Sciatic nerve (tissue), 2 donors: ENCODE measurements at regions not wholly inside any gene's neighbourhood (a gene's known extent, or its start where the extent isn't known, plus 50 kb on each side); places are given as distances from the start of the nearest gene placed in this dataset.

Source experiments
- ATAC-seq: fragments of 200-7000 bp; cut with Tn5 transposase; one replicate; pipeline ENCODE4 v1.9.1; 2020; ENCODE audit warnings: mild to moderate bottlenecking, moderate library complexity
- DNase-seq: peaks from one replicate; pipeline ENCODE4 v3.0.0-alpha.2; 2020; ENCODE audit warnings: low spot score
- intact Hi-C: fragments of 100-400 bp; cut with DNase I; formaldehyde crosslinking; loops from one replicate; pipeline ENCODE4 v1.14.2; 2022
- donor health status: DM: no; HTN: no; CAD: no.
- donor health status: DM: no; HTN: no; CAD: no.

DNA sequence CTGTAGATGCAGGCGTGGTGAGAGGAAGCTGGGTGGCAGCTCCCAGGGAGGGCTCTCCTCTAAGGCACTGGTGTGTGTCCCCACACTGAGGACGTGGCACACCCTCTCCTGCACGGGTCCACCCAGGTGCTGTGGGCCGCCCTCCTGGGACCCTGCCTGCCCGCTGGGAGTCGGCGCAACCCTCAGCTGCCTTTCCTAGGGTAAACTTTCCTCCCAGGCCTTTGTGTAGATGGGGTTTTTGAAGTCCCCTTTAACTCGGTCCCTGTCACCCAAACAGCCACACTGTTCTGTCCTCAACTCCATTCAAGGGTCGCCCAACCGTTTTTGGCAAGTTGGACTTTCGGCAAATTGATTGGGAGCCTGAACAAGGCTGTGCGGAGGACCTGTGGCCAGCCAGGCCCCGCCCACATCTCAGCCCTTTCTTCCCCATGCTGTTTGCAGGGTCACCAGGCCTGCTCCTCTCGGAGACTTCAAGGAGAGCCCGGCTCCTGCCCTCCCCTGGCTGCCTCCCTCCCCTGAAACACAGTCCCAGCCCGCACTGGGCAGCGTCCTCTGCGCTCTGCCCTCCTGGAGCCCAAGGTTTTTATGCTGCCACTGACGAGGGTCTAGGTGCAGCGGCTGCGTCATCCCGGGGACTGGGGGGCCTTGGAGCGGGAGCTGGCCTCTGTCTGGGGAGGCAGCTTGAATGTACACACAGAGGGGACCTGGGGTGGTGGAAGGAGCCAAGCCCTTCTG, 1126.2 kb downstream of the BRD1 start:
- DNase-seq (no peak), ATAC-seq (no peak)
- intact Hi-C loops: no loop called here

DNA sequence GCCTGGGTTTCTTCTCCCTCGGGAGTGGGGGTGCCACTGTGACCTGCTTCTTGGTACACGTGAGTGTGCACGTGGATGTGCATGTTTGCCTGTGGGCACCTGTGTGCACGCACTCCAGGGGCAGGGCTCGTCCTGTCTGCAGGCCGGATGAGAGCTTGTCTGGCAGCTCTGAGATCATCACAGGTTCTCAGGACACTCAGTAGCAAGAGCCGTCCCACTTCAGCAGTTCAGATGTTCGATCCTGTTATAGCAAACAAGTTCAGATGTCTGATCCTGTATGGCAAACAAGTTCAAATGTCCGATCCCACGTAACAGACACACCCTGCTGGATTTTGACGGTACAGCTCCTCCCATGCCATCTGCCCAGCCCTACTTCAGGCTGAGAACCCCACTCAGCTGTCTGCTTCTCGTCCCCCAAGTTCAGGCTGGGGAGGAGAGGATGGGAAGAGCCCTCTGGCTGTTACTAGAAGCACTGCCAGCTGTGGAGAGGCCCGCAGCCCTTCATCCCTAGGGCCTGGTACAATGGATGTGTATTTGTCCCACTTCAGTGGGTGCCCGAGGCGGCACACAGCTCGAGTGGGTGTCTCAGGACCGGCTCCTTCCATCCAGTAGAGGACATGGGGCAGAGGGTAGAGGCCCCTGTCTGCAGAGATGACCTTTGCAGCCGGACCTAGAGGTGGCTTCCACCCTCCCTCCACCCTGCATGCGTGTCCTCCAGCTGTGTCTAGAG, 1126.9 kb downstream of the BRD1 start:
- DNase-seq (no peak), ATAC-seq (no peak)
- intact Hi-C loops: no loop called here

DNA sequence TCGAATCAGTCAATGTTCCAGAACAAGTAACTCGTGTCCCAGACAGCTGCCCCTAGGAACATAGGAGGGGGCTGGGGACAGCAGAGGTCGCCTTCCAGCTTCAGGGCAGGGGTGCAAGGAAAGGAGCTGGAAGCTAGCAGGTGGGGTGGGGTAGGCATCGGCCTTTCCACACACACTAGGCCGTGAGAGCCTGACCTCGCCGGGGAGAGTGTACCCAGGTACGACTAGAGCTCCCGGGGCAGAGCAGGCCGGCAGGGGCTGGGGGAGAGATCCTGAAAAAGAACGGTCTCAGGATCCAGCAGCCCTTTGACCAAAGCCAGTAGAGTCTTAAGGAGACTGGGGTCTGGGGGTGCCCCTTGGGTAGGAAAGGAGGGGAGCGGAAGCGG, 1127.5 kb downstream of the BRD1 start:
- DNase-seq (no peak), ATAC-seq (no peak)
- intact Hi-C loops: no loop called here

DNA sequence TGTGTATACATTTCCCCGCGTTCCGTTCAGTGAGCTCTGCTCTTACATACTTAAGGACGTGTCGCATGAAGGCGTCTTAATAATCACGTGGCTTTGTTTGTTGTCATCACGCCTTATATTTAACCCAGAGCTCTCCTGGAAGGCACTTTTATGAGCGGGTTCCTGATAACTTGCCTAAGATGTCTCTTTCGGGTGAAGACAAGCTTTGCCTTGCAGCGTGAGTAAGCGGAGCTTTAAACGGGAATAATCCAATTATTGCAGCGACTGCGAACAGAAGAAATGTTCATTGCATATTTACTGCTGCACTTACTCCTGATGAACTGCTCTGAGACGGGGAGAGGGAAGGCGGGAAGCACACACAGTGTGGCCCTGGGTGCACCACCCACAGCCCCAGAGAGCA, 1128.2 kb downstream of the BRD1 start:
- no peak for ATAC-seq
- intact Hi-C loops: no loop called here
- no peak for DNase-seq

DNA sequence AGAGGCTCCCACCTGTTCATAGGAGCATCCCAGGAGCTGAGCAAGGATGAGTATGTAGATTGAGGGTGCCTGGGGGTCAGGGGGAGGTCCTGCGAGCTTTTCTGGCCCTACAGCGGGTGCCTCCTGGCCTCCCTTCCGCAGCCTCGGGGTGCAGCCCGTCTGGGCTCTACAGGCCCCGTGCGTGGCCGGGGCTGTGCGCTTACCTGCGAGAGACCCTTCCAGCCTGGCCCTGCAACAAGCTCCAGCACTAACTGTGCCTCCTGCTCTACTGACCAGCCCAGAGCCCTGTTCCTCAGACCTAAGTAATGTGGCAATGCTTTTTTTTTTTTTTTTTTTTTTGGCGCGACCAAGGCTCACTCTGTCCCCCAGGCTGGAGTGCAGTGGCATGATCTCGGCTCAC, 1129.1 kb downstream of the BRD1 start:
- ATAC-seq (no peak), DNase-seq (no peak)
- intact Hi-C loops: no loop called here

DNA sequence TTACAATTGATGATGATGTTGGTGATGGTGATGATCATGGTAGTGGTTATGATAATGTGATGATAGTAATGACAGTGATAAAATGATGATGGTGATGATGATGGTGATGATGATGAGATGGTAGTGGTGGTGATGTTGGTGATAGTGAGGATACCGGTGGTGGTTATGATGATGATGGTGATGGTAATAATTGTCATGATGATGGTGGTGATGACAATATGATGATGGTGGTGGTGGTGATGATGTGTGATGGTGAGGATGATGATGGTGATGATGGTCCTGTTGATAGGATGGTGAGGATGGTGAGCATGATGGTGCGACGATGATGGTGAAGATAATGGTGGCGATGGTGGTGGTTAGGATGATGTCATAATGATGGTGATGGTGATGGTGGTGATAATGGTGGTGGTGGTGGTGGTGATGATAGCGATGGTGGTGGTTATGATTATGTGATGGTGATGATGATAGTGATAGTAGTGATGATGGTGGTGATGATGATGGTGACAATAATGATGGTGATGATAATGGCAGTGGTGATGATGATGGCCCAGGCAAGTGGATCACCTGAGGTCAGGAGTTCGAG, 1129.9 kb downstream of the BRD1 start:
- no peak for ATAC-seq
- intact Hi-C loops: no loop called here

DNA sequence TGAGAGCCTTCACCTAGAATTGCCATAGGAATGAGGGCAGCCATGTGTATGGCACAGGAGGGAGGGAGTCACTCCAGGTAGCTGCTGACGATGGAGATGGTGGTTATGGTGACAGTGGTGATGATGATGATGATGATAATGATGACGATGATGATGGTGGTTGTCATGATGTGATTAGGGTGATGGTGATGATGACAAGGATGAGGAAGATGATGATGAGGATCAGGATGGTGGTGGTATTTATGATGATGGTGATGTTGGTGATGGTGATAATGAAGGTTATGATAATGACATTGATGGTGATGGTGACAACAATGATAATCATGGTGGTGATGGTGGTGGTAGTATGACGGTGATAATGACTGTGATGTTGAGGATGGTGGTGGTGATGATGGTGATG, 1130.5 kb downstream of the BRD1 start:
- intact Hi-C loops: no loop called here
- no peak for ATAC-seq

More for the DNA sequence above, 1129.9 kb downstream of the BRD1 start:
- no peak for DNase-seq

DNA sequence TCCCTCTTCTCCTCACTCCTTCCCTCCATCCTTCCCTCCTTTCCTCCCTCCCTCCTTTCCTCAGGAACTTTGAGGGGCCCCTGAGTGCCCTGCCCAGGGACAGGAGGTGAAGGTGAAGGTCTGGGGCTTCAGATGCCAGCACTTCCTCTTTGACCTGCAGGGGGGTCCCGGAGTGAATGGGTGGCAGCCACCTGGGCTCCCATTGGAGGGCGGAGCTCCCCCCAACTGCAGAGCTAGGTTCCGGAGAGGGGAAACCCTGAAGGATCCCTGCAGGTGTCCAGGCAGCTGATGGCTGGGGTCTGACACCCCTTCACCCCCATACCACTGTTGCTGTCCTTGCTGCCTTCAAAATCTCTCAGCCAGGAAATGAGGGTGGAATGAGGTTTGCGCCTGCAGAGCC, 1131.3 kb downstream of the BRD1 start:
- DNase-seq: no peak
- intact Hi-C loops: no loop called here

More for the DNA sequence above, 1130.5 kb downstream of the BRD1 start:
- no peak for DNase-seq

DNA sequence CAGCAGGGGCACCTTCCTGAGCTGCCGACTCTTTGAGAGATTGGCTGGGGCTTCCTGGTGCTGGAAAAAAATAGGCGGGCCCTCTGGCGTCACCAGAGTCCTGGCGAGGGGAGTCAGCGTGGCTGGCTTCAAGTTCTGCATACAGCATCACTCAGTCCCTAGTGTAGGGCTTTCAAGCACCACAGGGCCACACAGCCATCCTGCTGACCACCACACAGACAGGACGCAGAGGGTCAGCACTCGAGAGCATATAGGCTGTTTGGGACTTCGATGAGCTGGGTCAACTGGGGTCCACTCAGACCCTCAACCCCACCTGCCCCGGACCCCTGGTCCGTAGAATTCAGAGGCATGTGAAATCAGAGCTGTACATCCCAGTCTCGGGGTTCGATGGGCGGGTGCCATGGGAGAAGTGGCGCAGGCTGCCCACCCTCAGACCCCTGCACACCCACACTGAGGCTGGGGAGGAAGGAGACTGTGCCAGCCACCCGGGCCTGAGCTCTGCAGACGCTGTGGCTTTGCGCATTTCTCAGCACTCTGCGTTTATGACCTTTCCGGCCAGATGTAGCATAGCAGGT, 1131.9 kb downstream of the BRD1 start:
- no peak for DNase-seq
- intact Hi-C loops: no loop called here
- no peak for ATAC-seq

More for the DNA sequence above, 1131.3 kb downstream of the BRD1 start:
- ATAC-seq: no peak

DNA sequence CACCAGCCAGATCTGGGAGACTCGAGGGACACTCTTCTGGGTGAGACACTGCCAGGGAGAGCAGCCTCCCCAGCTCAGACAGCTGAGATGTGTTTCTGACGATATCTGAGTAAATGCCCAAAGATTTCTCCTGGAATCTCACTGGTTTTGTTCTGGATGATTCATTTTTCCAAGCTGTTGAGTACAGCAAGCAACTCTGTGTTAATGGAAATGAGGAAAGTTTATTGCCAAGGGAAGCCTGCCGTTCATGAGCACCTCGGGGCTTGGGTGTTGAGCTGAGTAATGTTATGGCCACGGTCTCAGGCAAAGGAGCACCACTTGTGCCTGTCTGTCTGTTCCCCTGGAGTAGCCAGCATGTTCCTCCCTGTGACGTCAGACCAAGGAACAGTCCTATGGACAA, 1132.4 kb downstream of the BRD1 start:
- intact Hi-C loops: no loop called here
- no peak for DNase-seq

DNA sequence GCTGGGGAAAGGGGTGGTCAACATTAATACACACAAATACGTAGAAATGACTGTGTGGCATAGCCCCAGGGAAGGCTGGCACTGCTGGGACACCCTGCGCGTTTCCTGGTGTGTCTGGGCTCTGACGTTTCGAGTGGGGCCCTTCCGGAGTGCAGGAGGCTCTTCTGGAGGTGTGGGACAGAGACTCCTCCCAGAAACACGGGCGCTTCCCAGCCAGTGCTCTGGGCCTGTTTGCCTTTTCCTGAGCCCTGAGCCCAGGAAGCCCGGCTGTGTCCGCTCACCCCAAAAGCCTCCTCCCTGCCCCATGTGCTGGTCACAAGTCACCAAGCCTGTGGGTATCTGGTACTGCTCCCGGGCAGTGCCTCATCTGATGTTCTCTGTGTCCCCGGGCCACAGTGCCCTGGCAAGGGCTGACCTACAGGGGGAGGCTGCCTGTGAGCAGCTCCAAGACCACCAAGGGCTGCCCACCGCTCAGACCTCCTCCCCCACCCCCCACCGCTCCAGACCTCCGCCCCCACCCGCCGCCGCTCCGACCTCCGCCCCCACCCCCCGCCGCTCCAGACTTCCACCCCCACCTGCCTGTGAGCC, 1133.3 kb downstream of the BRD1 start:
- ATAC-seq: no peak
- intact Hi-C loops: no loop called here
- no peak for DNase-seq

More for the DNA sequence above, 1132.4 kb downstream of the BRD1 start:
- no peak for ATAC-seq

DNA sequence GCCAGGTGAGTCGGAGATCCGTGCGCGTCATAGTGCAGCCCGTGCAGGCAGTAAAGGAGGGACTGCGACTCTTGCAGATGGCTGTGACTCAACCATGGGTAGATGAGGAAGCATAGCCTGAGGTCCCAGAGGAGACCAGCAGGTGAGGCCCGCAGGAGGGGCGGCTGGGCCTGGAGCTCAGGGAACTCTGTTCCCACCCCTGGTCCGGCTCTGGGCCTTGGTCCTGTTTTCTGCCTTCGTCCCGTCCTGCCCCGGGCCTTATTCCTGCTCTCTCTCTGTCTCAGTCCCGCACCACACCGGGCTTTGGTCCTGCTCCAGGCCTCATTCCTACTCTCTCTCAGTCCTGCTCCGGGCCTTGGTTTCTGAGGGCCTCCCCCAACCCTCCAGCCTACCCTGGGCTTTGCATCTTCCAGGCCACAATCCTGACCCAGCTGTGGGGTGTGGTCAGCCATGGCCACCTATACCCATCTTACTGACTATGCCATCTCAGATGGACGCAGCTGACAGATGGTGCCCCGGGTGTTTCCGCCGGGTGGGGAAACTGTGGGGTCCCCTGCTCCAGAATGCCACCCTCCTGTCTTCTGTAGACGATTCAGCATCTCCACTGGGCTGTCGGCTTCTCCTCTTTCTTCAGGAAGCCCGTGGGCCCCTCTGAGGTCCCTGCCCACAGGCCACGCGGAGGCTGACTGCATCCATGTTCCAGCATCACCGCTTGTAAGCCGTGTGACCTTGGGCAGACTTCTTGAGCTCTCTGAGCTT, 1134.1 kb downstream of the BRD1 start:
- intact Hi-C loops: no loop called here
- ATAC-seq (no peak), DNase-seq (no peak)

DNA sequence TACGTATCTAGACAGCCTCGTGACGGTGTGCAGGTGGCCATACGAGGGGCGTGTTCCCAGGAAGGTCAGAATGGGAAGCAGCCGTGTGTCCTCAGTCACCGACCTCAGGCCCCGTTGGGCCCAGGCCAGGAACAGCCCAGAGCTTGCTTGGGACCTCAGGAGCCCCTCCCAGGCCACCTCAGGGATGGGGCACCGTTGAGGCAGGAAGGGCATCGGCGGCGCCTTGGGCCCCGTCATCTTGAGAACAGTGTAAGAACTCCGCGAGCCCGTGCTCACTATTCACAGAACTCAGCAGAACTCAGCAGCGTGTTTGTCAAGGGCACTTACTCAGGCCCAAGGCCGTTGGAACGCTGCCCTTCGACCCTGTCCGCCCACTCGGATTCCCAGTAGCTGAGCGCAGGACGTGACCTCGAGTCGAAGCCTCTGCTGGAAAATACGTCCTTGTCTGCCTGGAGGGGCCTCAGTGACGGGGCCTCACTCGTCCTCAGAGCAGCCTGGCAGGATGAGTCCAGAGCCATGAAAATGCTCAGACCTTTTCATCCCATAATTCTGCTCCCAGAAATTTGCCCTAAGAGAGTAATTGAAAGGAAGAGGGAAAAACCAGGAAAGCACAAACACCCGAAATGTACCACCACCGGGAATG, 1134.8 kb downstream of the BRD1 start:
- intact Hi-C loops: no loop called here
- peak; percentile 82 for DNase-seq
- peak; percentile 84 for ATAC-seq

DNA sequence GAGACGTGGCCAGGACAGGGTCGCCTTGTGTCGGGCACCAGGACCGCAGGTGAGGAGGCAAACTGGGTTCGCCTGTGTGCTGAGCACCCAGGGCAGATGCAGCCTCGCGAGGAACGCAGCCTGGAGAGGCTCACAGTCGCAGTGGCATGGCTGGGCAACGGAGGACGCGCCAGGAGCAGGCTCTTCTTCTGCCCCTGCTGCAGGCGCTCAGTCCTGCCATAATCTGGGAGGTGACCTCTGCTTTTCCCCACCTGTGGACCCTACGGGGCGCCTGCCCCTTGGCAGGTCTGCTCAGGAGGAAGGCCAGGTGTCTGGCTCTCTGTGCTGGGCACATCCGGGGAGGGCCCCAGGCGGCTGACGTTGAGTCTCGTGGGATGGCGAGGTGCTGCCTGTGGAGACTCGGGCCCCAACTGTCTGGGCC, 1136.2 kb downstream of the BRD1 start:
- no peak for ATAC-seq
- intact Hi-C loops: no loop called here
- DNase-seq: no peak

DNA sequence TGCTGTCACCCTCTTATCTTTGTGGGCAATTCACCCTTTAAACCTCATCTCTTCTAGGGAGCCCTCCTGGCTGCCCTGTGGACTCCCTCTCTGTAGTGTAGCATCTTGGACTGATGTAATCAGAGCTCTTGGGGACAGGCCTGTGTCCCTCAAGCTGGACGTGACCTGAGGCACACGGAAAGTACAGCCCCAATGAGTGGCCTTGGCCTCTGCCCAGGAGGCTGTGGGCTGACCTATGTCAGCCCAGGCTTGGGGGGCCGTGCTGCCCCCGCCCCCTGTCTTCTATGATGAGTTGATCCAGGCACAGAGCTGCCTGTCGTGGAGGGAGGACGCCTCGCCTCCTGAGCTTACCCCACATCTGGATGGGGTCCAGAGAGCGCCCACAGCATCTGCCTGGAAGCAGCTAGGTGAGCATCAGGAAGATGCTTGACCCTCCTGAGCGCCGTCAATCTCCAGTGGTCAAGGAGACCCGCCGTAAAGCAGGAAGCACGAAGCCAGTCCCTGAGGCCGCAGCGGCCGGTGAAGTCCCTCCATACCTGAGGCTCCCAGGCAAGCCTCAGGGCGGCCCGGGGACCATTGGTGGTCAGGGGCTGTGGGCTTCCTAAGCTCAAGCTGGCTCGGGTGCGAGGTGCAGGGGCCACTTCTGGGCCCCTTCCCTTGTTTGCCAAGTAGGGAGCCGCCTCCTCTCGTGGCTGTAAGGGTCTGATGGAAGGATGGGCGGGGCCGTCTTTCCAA, 1136.9 kb downstream of the BRD1 start:
- DNase-seq (no peak), ATAC-seq (no peak)
- intact Hi-C loops: no loop called here

DNA sequence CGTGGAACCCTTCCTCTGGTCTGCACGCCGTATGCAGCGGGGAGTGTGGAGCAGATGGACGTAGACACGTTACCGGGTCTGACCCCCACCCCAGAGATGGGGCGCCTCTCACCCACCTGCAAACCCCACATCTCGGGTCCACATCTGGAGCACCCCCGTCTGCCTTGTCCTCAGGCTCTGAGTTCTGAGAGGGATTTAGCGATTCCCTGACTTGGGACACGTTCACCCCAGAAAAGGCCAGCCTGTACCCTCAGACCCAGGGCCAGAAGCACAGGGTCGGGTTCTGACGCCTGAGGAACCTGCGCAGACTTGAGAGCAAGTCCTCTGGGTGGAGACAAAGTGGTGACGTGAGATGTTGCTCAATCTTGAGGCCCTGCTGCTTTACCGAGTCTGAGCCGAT, 1138.5 kb downstream of the BRD1 start:
- intact Hi-C loops: no loop called here
- ATAC-seq: no peak
- DNase-seq: no peak

DNA sequence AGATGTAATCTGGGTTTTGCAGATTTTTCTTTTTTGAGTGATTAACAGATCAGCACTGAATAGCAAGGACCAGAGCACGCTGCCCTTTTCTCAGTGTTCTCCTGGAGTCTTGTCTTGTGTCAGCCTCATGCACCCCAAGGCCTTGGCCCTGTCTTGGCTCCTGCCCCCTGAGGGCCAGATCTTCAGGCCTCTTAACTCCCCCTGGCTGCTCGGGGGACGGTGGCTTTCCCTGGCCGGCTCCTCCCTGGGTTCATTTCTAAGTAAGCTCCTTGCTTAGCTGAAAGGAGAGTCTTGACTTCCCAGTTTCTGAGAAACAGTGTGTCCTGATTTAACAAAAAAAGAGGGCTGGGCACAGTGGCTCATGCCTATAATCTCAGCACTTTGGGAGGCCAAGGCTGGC, 1139.3 kb downstream of the BRD1 start:
- no peak for DNase-seq
- no peak for ATAC-seq
- intact Hi-C loops: no loop called here

DNA sequence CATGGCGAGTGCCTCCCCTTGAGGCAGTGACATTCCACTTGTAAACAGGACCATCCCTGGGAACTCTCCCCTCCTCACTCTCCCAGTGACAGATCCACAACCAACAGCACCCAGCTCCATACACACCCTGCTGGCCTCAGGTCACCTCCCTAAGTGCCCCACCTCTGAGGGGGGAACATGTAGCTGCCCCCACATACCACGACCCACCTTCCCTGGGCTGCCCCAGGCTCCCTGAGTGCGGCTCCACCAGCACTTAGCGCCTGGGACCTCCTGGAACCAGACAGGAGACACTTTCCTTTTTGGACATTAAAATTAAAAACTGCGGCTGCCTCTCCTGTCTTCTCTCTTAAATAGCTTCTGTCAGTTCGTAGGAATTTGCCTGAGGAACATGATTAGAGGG, 1140.1 kb downstream of the BRD1 start:
- intact Hi-C loops: no loop called here
- no peak for DNase-seq
- no peak for ATAC-seq
